HG03103 (cell line): ENCODE measurements at regions not wholly inside any gene's neighbourhood (a gene's known extent, or its start where the extent isn't known, plus 50 kb on each side); places are given as distances from the start of the nearest gene placed in this dataset.

Experiments used
- ATAC-seq: cut with Tn5 transposase; IDR thresholded peaks from one replicate; pipeline ENCODE4 v1.9.1; 2021; ENCODE audit warnings: low read depth; ENCODE audit not compliant: unreplicated experiment

DNA sequence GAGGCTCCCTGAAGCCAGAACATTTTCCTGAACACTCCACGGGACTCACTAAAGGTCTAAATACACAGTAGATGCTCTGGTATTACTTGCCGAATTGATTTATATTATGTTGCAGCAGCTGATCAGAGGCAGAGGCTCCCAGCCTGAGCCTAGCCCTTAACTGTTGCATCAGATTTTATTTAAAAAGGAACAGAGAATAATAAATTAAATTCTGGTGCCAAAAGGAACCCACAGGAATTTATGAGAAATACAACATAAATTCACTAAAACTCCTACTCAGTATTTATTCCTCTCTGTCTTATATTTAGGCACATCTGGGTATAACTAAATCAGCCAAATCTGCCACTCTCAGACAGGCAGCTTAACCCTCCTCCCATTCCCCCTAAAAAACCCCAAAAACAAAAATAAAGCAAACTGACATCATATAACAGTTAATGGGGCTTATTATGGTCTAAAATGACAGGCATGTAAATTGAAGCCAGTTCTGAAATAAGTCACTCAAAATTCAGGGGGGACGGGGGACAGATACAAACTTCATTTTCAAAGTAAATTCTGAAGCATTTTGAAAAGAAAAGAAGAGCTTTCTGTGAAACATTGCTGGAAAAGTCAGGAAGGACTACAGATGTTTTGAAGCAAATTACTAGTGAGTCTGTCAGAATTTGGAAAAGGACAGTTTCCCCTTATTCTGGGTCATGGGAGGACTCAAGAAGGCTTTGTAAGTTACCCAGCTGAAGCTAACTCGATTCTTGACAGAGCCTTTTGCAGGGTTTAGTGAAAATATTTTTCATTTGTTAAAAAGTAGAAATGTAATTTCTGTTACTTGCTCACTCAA, 53.8 kb upstream of the CORO2B start:
- no peak for ATAC-seq

DNA sequence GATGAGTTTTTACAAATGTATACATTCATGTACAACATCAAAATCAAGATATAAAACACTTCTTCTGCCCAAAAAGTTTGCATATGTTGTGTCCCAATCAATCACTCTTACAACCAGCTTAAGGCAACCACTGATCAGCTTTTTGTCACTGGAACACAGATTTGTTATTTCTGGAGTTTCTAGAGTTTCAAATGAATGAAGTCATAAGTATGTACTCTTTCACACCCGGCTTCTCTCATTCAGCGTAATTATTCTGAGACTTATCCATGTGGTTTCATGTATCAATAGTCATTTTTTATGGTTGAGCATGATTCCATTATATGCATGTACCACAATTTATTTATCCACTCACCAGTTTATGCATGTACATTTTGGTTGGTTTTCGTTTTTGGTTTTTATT, 53.0 kb upstream of the CORO2B start:
- ATAC-seq = peak; percentile 24

DNA sequence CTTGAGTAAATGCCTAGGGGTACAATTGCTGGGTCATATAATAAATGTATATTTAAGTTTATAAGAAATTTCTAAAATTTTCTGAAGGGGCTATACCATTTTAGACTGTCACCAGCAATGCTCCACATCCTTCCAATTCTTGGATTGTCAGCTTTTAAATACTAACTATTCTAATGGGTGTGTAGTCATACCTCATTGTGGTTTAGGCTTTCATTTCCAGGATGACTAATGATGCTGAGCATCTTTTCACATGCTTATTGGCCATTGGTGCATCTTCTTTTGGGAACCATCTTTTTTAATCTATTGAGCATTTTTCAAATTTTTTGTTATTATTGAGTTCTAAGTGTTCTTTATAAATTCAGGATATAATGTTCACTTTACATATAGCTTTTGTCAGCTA, 52.5 kb upstream of the CORO2B start:
- ATAC-seq = peak; percentile 69

DNA sequence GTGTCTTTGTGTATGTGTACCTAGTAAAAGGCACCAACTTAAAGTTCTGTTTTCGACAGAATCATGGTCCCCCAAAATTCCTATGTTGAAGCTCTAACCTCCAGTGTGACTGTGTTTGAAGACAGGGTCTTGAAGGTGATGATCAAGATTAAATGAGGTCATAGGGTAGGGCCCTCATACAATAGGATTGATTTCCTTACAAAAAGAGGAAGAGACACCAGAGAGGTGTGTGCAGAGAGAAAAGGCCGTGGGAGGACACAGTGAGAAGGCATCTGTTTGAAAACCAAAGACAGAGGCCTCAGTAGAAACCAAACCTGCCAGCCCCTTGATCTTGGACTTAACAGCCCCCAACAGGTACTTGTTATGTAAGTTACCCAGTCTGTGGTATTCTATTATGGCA, 52.0 kb upstream of the CORO2B start:
- ATAC-seq = no peak

DNA sequence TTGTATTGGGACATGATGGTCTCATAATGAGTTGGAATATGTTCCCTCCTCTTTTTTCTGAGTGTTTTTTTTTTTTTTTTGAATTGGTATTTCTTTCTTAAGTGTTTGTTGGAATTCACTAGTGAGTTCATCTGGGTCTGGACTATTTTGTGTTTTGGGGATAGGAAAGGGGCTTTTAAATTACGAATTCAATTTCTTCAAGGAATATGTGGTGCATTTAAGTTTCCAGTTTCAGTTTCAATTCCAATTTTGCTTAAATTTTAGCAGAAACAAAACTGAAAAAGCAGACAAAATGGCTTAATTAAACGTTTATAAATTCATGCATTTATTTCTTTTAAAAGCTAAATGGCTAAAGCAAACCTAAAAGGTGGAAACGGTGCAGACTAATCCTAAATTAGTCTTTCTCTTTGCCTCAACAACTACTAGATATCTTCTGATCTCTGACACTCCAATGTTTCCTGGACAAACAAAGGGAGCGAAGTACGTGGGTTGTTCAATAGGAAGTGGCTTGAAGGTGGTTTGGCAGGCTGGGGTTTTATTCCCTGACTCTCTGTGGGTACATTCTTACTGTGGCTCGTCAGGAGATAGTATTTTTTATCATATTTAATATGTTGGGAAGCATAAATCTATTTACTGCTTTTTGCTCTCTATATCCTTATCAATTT, 50.0 kb upstream of the CORO2B start:
- ATAC-seq = no peak
